ENCODE measurements at regions not wholly inside any gene's neighbourhood (a gene's known extent, or its start where the extent isn't known, plus 50 kb on each side); places are given as distances from the start of the nearest gene placed in this dataset.

DNA sequence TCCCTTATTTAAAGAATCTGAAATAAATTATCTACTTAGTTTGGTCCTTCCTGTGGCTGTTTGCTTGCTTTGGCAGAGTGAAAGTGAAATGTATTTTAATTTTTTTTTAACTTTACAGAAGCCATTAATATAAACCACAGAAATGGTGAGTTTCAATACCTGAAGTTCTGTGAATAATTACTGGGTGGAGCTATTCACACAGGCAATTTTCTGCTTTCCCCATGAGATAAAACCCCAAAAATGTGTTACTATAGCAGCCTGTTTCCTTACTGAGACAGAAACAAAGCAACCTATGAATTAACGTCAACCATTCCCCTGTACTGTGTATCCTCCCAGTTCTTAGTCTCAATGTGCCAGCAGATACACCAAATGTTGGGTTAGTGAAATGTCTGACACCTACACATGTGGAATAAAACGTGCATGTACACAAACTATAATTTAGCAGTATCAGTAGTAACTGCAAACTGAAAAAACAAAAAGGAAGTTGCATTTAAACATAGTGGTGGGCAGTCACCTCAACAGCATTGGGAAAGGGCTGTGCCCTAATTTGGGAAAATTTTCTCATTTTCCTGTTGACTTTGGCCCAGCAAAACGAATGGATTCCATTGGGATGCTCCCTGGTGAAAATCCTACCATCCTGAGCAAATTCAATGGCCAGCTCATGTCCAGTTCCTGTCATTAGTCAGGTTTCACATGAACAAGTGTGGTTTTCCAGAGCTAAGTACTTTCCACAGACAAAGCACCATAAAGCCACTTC is 73.1 kb upstream of the RMDN2 start:
- H3K9me3 Mint-ChIP-seq, result no peaks in the 10 kb centered on the region
- H3K27ac Mint-ChIP-seq, result peak overlapping the region; percentile 30
- H3K4me3 Mint-ChIP-seq, result no peak overlapping the region
- peaks cover 12% of the 10 kb centered on the region for H3K27me3 Mint-ChIP-seq
- no peaks in the 10 kb centered on the region for H3K36me3 Mint-ChIP-seq (ENCODE audit: low read depth)
- intact Hi-C loops (cut with micrococcal nuclease), result no loop called here
- peaks cover 58% of the 10 kb centered on the region for H3K4me1 Mint-ChIP-seq (ENCODE audit: low read depth)

GRCh38 chr2:37852585-37853014 is 72.5 kb upstream of the RMDN2 start:
- no peaks in the 10 kb centered on the region for H3K36me3 Mint-ChIP-seq (ENCODE audit: low read depth)
- H3K4me1 Mint-ChIP-seq (ENCODE audit: low read depth), result peaks cover 58% of the 10 kb centered on the region
- intact Hi-C loops (cut with micrococcal nuclease), result no loop called here
- H3K9me3 Mint-ChIP-seq, result no peaks in the 10 kb centered on the region
- H3K27ac Mint-ChIP-seq, result peak overlapping the region; percentile 30
- H3K4me3 Mint-ChIP-seq, result no peak overlapping the region
- H3K27me3 Mint-ChIP-seq, result peaks cover 15% of the 10 kb centered on the region

GRCh38 chr2:37854676-37855282 is 70.3 kb upstream of the RMDN2 start:
- peaks cover 50% of the 10 kb centered on the region for H3K4me1 Mint-ChIP-seq (ENCODE audit: low read depth)
- intact Hi-C loops (cut with micrococcal nuclease), result no loop called here
- peak overlapping the region; percentile 76 for H3K27ac Mint-ChIP-seq

GRCh38 chr2:37855283-37856041 is 69.6 kb upstream of the RMDN2 start:
- Mint-ChIP-seq H3K27ac (peak overlapping the region; percentile 76), H3K4me3 (peak overlapping the region; percentile 21)
- intact Hi-C loops (cut with micrococcal nuclease), result no loop called here

More at GRCh38 chr2:37854676-37855282, 70.3 kb upstream of the RMDN2 start:
- Mint-ChIP-seq H3K9me3 (no peaks in the 10 kb centered on the region), H3K4me3 (no peak overlapping the region), H3K27me3 (peaks cover 31% of the 10 kb centered on the region), H3K36me3 (ENCODE audit: low read depth) (no peaks in the 10 kb centered on the region)

GRCh38 chr2:37856101-37856751 is 68.9 kb upstream of the RMDN2 start:
- H3K4me1 Mint-ChIP-seq (ENCODE audit: low read depth), result peaks cover 40% of the 10 kb centered on the region
- H3K36me3 Mint-ChIP-seq (ENCODE audit: low read depth), result no peaks in the 10 kb centered on the region
- H3K27me3 Mint-ChIP-seq, result peaks cover 37% of the 10 kb centered on the region
- H3K9me3 Mint-ChIP-seq, result no peaks in the 10 kb centered on the region
- peak overlapping the region; percentile 76 for H3K27ac Mint-ChIP-seq
- no peak overlapping the region for H3K4me3 Mint-ChIP-seq
- intact Hi-C loops (cut with micrococcal nuclease), result no loop called here

More at GRCh38 chr2:37855283-37856041, 69.6 kb upstream of the RMDN2 start:
- Mint-ChIP-seq H3K9me3 (no peaks in the 10 kb centered on the region), H3K36me3 (ENCODE audit: low read depth) (no peaks in the 10 kb centered on the region), H3K27me3 (peaks cover 34% of the 10 kb centered on the region), H3K4me1 (ENCODE audit: low read depth) (peaks cover 44% of the 10 kb centered on the region)

- H3K36me3 Mint-ChIP-seq (ENCODE audit: low read depth), result no peaks in the 10 kb centered on the region
- H3K4me3 Mint-ChIP-seq, result no peak overlapping the region
- no peaks in the 10 kb centered on the region for H3K9me3 Mint-ChIP-seq
- no peak overlapping the region for H3K27ac Mint-ChIP-seq
- H3K27me3 Mint-ChIP-seq, result peaks cover 51% of the 10 kb centered on the region
- intact Hi-C loops (cut with micrococcal nuclease), result no loop called here
- H3K4me1 Mint-ChIP-seq (ENCODE audit: low read depth), result peaks cover 28% of the 10 kb centered on the region
Observed at GRCh38 chr2:37857575-37858399, 67.3 kb upstream of the RMDN2 start.

GRCh38 chr2:37858400-37858711 is 66.7 kb upstream of the RMDN2 start:
- Mint-ChIP-seq H3K27me3 (peaks cover 57% of the 10 kb centered on the region), H3K9me3 (no peaks in the 10 kb centered on the region), H3K36me3 (ENCODE audit: low read depth) (no peaks in the 10 kb centered on the region), H3K4me3 (no peak overlapping the region), H3K4me1 (ENCODE audit: low read depth) (peaks cover 34% of the 10 kb centered on the region), H3K27ac (no peak overlapping the region)
- intact Hi-C loops (cut with micrococcal nuclease), result no loop called here

DNA sequence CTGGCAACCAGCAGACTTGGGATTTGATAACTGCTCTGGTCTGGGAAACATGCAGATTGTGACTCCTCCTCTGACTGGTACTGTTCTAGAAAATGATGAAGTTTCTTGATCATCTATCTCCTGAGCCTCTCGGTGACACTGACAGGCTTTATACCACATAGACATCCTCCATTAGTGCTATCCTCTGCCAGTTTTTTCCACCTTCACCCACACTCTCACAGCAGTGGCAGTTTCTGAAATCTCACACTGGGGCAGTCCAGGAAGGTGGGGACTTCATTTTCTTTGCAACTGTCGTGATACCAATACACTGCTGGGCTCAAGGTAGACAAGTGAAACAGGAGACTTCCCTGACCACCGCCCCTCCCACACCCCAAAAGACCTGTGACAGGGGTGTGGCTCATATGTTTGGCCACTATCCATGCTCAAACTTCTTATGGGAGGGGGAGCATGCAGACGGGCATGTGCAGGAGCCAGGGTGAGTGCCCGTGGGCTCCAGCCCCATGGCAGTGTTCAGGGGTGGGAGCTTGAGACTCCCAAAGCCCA is 66.3 kb upstream of the RMDN2 start:
- Mint-ChIP-seq H3K27me3 (peaks cover 61% of the 10 kb centered on the region), H3K4me3 (no peak overlapping the region), H3K36me3 (ENCODE audit: low read depth) (no peaks in the 10 kb centered on the region), H3K9me3 (no peaks in the 10 kb centered on the region), H3K27ac (no peak overlapping the region), H3K4me1 (ENCODE audit: low read depth) (peaks cover 34% of the 10 kb centered on the region)
- intact Hi-C loops (cut with micrococcal nuclease), result no loop called here

DNA sequence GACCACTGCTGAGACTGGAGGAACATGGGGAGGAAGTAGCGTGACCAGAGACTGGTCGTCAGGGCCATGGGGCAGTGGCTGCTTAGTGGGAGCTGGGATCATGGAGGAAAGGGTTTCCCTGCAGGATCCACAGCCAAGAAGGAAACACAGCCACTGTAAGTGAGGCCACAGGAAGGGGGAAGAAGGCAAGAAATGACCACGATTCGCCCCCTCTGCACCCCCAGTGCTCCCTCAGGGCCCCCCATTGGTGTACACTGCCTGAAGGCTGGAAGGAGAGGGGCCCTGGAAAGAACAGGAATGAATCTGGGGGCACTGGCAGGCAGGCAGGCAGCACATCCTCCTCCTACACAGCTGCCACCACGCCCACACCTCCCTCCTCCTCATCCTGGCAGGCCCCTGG is 62.5 kb upstream of the RMDN2 start:
- H3K4me1 Mint-ChIP-seq (ENCODE audit: low read depth), result peaks cover 19% of the 10 kb centered on the region
- H3K27ac Mint-ChIP-seq, result no peak overlapping the region
- H3K27me3 Mint-ChIP-seq, result peaks cover 67% of the 10 kb centered on the region
- H3K9me3 Mint-ChIP-seq, result no peaks in the 10 kb centered on the region
- no peaks in the 10 kb centered on the region for H3K36me3 Mint-ChIP-seq (ENCODE audit: low read depth)
- H3K4me3 Mint-ChIP-seq, result no peak overlapping the region
- intact Hi-C loops (cut with micrococcal nuclease), result no loop called here

- no peaks in the 10 kb centered on the region for H3K36me3 Mint-ChIP-seq (ENCODE audit: low read depth)
- no peaks in the 10 kb centered on the region for H3K9me3 Mint-ChIP-seq
- peaks cover 62% of the 10 kb centered on the region for H3K27me3 Mint-ChIP-seq
- H3K4me1 Mint-ChIP-seq (ENCODE audit: low read depth), result peaks cover 35% of the 10 kb centered on the region
- H3K27ac Mint-ChIP-seq, result no peak overlapping the region
- intact Hi-C loops (cut with micrococcal nuclease), result no loop called here
- no peak overlapping the region for H3K4me3 Mint-ChIP-seq
Observed at GRCh38 chr2:37864217-37864616, 60.9 kb upstream of the RMDN2 start.

DNA sequence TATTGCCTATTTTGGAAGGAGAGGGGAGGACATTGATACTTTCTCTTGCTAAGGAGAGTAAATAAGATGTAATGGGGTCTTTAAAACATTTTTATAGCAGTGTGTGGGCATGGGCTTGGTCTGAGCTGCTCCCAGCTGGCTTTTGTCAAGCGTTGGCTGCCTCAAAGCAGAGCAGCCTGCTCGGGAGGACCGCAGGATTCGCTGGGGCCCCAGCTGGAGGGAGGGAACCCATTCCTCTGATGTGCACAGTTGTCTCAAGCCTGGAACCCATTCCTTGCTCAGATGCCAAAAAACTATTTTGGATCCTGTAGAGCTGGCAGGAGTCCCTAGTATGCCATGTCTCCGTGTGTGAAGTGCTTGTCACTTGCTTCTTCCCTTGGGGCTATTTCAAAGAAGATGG is 59.4 kb upstream of the RMDN2 start:
- Mint-ChIP-seq H3K9me3 (no peaks in the 10 kb centered on the region), H3K4me1 (ENCODE audit: low read depth) (peaks cover 39% of the 10 kb centered on the region), H3K27me3 (peaks cover 53% of the 10 kb centered on the region), H3K4me3 (no peak overlapping the region), H3K36me3 (ENCODE audit: low read depth) (no peaks in the 10 kb centered on the region), H3K27ac (no peak overlapping the region)
- intact Hi-C loops (cut with micrococcal nuclease), result no loop called here

- Mint-ChIP-seq H3K9me3 (no peaks in the 10 kb centered on the region), H3K27me3 (peaks cover 52% of the 10 kb centered on the region), H3K4me3 (no peak overlapping the region), H3K27ac (no peak overlapping the region), H3K4me1 (ENCODE audit: low read depth) (peaks cover 46% of the 10 kb centered on the region), H3K36me3 (ENCODE audit: low read depth) (no peaks in the 10 kb centered on the region)
- intact Hi-C loops (cut with micrococcal nuclease), result no loop called here
Observed at GRCh38 chr2:37866171-37866934, 58.7 kb upstream of the RMDN2 start.
